HG03159 (cell line): ENCODE measurements at regions not wholly inside any gene's neighbourhood (a gene's known extent, or its start where the extent isn't known, plus 50 kb on each side); places are given as distances from the start of the nearest gene placed in this dataset.

Source experiments
- ATAC-seq: cut with Tn5 transposase; IDR thresholded peaks from one replicate; pipeline ENCODE4 v1.9.1; 2021; ENCODE audit warnings: mild to moderate bottlenecking, moderate library complexity; ENCODE audit not compliant: unreplicated experiment

- no peak for ATAC-seq
Measured at GRCh38 chr17:77728871-77729270, 229.6 kb upstream of the TNRC6C start.

- no peak for ATAC-seq
Measured at GRCh38 chr17:77729587-77729986, 228.9 kb upstream of the TNRC6C start.

- no peak for ATAC-seq
Measured at GRCh38 chr17:77730376-77730775, 228.1 kb upstream of the TNRC6C start.

GRCh38 chr17:77733576-77734296, 224.8 kb upstream of the TNRC6C start:
- no peak for ATAC-seq

GRCh38 chr17:77734371-77735080, 224.0 kb upstream of the TNRC6C start:
- ATAC-seq: no peak

GRCh38 chr17:77735081-77735565, 223.4 kb upstream of the TNRC6C start:
- no peak for ATAC-seq

- ATAC-seq: no peak
Measured at GRCh38 chr17:77735566-77736198, 222.8 kb upstream of the TNRC6C start.

- ATAC-seq: no peak
Measured at GRCh38 chr17:77736199-77736585, 222.3 kb upstream of the TNRC6C start.

- no peak for ATAC-seq
Measured at GRCh38 chr17:77736721-77737120, 221.8 kb upstream of the TNRC6C start.

GRCh38 chr17:77737442-77738265, 220.8 kb upstream of the TNRC6C start:
- no peak for ATAC-seq

GRCh38 chr17:77738751-77739531, 219.6 kb upstream of the TNRC6C start:
- no peak for ATAC-seq

- no peak for ATAC-seq
Measured at GRCh38 chr17:77740481-77740880, 218.0 kb upstream of the TNRC6C start.

GRCh38 chr17:77741109-77741508, 217.4 kb upstream of the TNRC6C start:
- no peak for ATAC-seq

GRCh38 chr17:77742579-77742978, 215.9 kb upstream of the TNRC6C start:
- ATAC-seq: no peak

- no peak for ATAC-seq
Measured at GRCh38 chr17:77744066-77744988, 214.2 kb upstream of the TNRC6C start.

- no peak for ATAC-seq
Measured at GRCh38 chr17:77745702-77746101, 212.8 kb upstream of the TNRC6C start.

- no peak for ATAC-seq
Measured at GRCh38 chr17:77746393-77746792, 212.1 kb upstream of the TNRC6C start.

GRCh38 chr17:77746896-77747554, 211.5 kb upstream of the TNRC6C start:
- no peak for ATAC-seq

GRCh38 chr17:77748436-77748835, 210.1 kb upstream of the TNRC6C start:
- ATAC-seq: no peak
